ENCODE measurements at regions not wholly inside any gene's neighbourhood (a gene's known extent, or its start where the extent isn't known, plus 50 kb on each side); places are given as distances from the start of the nearest gene placed in this dataset.

GRCh38 chr7:19575909-19576557, 132.8 kb downstream of the POLR1F start (continued):
- no peak for TF ChIP-seq ARID4B (CRISPR knock-in tag; IDR thresholded peaks at IDR 0.05; ENCODE audit: borderline replicate concordance)
- TF ChIP-seq SOX15 (CRISPR knock-in tag; IDR thresholded peaks at IDR 0.05): no peak
- no peak for TF ChIP-seq MXD4 (CRISPR knock-in tag; IDR thresholded peaks at IDR 0.05; ENCODE audit: borderline replicate concordance)
- no peak for TF ChIP-seq EMX1 (CRISPR knock-in tag; IDR thresholded peaks at IDR 0.05)
- TF ChIP-seq ZNF423 (CRISPR knock-in tag; IDR thresholded peaks at IDR 0.05): no peak
- no peak for TF ChIP-seq AFF4 (CRISPR knock-in tag; IDR thresholded peaks at IDR 0.05; ENCODE audit: borderline replicate concordance)
- TF ChIP-seq FOXJ3 (CRISPR knock-in tag; IDR thresholded peaks at IDR 0.05; ENCODE audit: borderline replicate concordance): no peak
- TF ChIP-seq AR (CRISPR knock-in tag; IDR thresholded peaks at IDR 0.05): no peak

- ATAC-seq (no peak), DNase-seq (ENCODE audit: low spot score) (no peak)
- H3K9me3 Mint-ChIP-seq: no peaks in the 10 kb centered on the region
- H3K4me1 Mint-ChIP-seq: no peaks in the 10 kb centered on the region
- H3K4me3 Mint-ChIP-seq: no peak overlapping the region
- ChIA-PET POLR2A (no interaction called here), CTCF (no interaction called here)
- TF ChIP-seq SP1 (CRISPR knock-in tag; conservative IDR thresholded peaks at IDR 0.05): no peak
- no peak for TF ChIP-seq ZNF232 (CRISPR knock-in tag; IDR thresholded peaks at IDR 0.05)
- H3K27ac Mint-ChIP-seq: no peak overlapping the region
- H3K27me3 Mint-ChIP-seq (ENCODE audit: low read depth): no peaks in the 10 kb centered on the region
- no peaks in the 10 kb centered on the region for H3K36me3 Mint-ChIP-seq
Measured at GRCh38 chr7:19574131-19574530, 134.7 kb downstream of the POLR1F start.

GRCh38 chr7:19572566-19572965, 136.3 kb downstream of the POLR1F start:
- ChIA-PET POLR2A (no interaction called here), CTCF (no interaction called here)
- DNase-seq (ENCODE audit: low spot score) (no peak), ATAC-seq (no peak)
- Mint-ChIP-seq H3K4me1 (no peaks in the 10 kb centered on the region), H3K4me3 (no peak overlapping the region), H3K27ac (no peak overlapping the region), H3K27me3 (ENCODE audit: low read depth) (no peaks in the 10 kb centered on the region), H3K36me3 (no peaks in the 10 kb centered on the region), H3K9me3 (no peaks in the 10 kb centered on the region)
- TF ChIP-seq ZBTB21 (CRISPR knock-in tag; IDR thresholded peaks at IDR 0.05; ENCODE audit: borderline replicate concordance): no peak
- no peak for TF ChIP-seq EMX1 (CRISPR knock-in tag; IDR thresholded peaks at IDR 0.05)
- no peak for TF ChIP-seq ATF2 (CRISPR knock-in tag; IDR thresholded peaks at IDR 0.05; ENCODE audit: borderline replicate concordance, low read depth)
- TF ChIP-seq ZNF671 (CRISPR knock-in tag; IDR thresholded peaks at IDR 0.05): no peak
- no peak for TF ChIP-seq ETV6 (CRISPR knock-in tag; IDR thresholded peaks at IDR 0.05)
- TF ChIP-seq SP1 (CRISPR knock-in tag; conservative IDR thresholded peaks at IDR 0.05): no peak
- TF ChIP-seq HMGA2 (CRISPR knock-in tag; IDR thresholded peaks at IDR 0.05): no peak
- TF ChIP-seq ZNF317 (CRISPR knock-in tag; IDR thresholded peaks at IDR 0.05; ENCODE audit: borderline replicate concordance, low read depth): no peak
- no peak for TF ChIP-seq FOXP1 (CRISPR knock-in tag; IDR thresholded peaks at IDR 0.05; ENCODE audit: borderline replicate concordance)
- no peak for TF ChIP-seq CREM (CRISPR knock-in tag; IDR thresholded peaks at IDR 0.05)
- TF ChIP-seq ATF3 (CRISPR knock-in tag; conservative IDR thresholded peaks at IDR 0.05): no peak
